Smooth muscle cell (in vitro differentiated cells): ENCODE measurements at regions not wholly inside any gene's neighbourhood (a gene's known extent, or its start where the extent isn't known, plus 50 kb on each side); places are given as distances from the start of the nearest gene placed in this dataset.

Source experiments
- DNase-seq: peaks from one replicate; lab custom pipeline; 2025; ENCODE audit not compliant: unreplicated experiment; lab: John Stamatoyannopoulos, UW
- H2AFZ ChIP-seq: fragments of 200-600 bp; sonication (generic); 2 replicates; pipeline ENCODE4 v1.6.0; 2016; ENCODE audit warnings: antibody characterized with exemption, low read depth, mild to moderate bottlenecking
- H3F3A ChIP-seq: fragments of 200-600 bp; sonication (generic); 2 replicates; pipeline ENCODE4 v1.6.0; 2017; ENCODE audit warnings: antibody characterized with exemption, low read depth
- H3K27ac ChIP-seq: fragments of 200-600 bp; sonication (generic); 2 replicates; pipeline ENCODE4 v1.5.1; 2016; ENCODE audit warnings: low read depth, mild to moderate bottlenecking
- H3K27me3 ChIP-seq: fragments of 200-600 bp; sonication (generic); 2 replicates; pipeline ENCODE4 v1.6.1; 2016; ENCODE audit warnings: low read depth, mild to moderate bottlenecking
- H3K36me3 ChIP-seq: fragments of 200-600 bp; sonication (generic); 2 replicates; pipeline ENCODE4 v1.5.1; 2016; ENCODE audit warnings: low read depth
- H3K4me1 ChIP-seq: fragments of 200-600 bp; sonication (generic); 2 replicates; pipeline ENCODE4 v1.5.1; 2016; ENCODE audit warnings: low read depth
- H3K4me2 ChIP-seq: fragments of 200-600 bp; sonication (generic); 2 replicates; pipeline ENCODE4 v1.6.0; 2016; ENCODE audit warnings: mild to moderate bottlenecking
- H3K4me3 ChIP-seq: fragments of 200-600 bp; sonication (generic); 2 replicates; pipeline ENCODE4 v1.5.1; 2016; ENCODE audit warnings: mild to moderate bottlenecking
- H3K79me2 ChIP-seq: fragments of 200-600 bp; sonication (generic); 2 replicates; pipeline ENCODE4 v1.6.0; 2016; ENCODE audit warnings: low read depth, mild to moderate bottlenecking
- H3K9ac ChIP-seq: fragments of 200-600 bp; sonication (generic); 2 replicates; pipeline ENCODE4 v1.6.0; 2016; ENCODE audit warnings: low read depth
- H3K9me3 ChIP-seq: fragments of 200-600 bp; sonication (generic); replicated peaks from 2 replicates; pipeline ENCODE4 v1.5.1; 2016; ENCODE audit warnings: low read depth
- H4K20me1 ChIP-seq: fragments of 200-600 bp; sonication (generic); 2 replicates; pipeline ENCODE4 v1.6.0; 2016; ENCODE audit warnings: low read depth
- WGBS: methylation state at CpG from one replicate; pipeline ENCODE4 v1.1.7; 2016; ENCODE audit warnings: low lambda C conversion rate; 5-methylcytosine and 5-hydroxymethylcytosine counted together
- TF ChIP-seq, protein P1 (sequence below): fragments of 200-600 bp; sonication (generic); IDR thresholded peaks from 2 replicates; pipeline ENCODE4 v1.5.1; 2017; ENCODE audit warnings: borderline replicate concordance, mild to moderate bottlenecking, antibody characterized with exemption; ENCODE audit not compliant: insufficient read depth, poor library complexity, severe bottlenecking

GRCh38 chr20:60446267-60447111 lies 488.3 kb downstream of the CDH26 start:
- Histone ChIP-seq H3K9ac (no peak overlapping the region), H3K4me3 (no peak overlapping the region), H2AFZ (no peak overlapping the region), H3K27ac (no peak overlapping the region), H3K4me1 (no peaks in the 10 kb centered on the region), H4K20me1 (no peaks in the 10 kb centered on the region), H3K79me2 (no peaks in the 10 kb centered on the region), H3F3A (no peaks in the 10 kb centered on the region), H3K36me3 (no peaks in the 10 kb centered on the region), H3K27me3 (no peaks in the 10 kb centered on the region), H3K4me2 (no peak overlapping the region), H3K9me3 (no peaks in the 10 kb centered on the region)
- no peak for DNase-seq
- TF ChIP-seq, protein P1, sequence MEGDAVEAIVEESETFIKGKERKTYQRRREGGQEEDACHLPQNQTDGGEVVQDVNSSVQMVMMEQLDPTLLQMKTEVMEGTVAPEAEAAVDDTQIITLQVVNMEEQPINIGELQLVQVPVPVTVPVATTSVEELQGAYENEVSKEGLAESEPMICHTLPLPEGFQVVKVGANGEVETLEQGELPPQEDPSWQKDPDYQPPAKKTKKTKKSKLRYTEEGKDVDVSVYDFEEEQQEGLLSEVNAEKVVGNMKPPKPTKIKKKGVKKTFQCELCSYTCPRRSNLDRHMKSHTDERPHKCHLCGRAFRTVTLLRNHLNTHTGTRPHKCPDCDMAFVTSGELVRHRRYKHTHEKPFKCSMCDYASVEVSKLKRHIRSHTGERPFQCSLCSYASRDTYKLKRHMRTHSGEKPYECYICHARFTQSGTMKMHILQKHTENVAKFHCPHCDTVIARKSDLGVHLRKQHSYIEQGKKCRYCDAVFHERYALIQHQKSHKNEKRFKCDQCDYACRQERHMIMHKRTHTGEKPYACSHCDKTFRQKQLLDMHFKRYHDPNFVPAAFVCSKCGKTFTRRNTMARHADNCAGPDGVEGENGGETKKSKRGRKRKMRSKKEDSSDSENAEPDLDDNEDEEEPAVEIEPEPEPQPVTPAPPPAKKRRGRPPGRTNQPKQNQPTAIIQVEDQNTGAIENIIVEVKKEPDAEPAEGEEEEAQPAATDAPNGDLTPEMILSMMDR, result no peak
- 84% methylated on average over 9 of the region's 9 CpGs for WGBS

DNA sequence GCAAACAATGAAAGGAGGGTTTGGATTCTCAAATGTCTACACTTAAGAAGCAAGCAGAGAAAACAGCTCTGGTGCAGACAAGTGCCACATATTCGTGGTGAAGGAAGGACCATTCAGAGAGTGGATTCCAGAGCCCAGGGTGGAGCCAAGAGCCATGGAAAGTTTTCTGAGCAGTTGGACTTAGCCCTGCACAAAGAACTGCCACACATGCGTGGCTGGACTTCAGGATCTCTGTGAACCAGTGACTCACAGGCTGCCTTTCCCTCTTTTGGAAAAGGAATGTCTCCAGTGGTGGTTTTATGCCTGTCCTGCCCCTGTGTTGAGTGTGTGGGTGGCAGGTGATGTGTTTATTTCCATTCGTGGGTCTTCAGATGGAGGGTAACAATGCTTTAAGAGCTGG lies 489.5 kb downstream of the CDH26 start:
- 12% methylated on average over 3 of the region's 3 CpGs for WGBS
- H3F3A ChIP-seq, result no peaks in the 10 kb centered on the region
- no peaks in the 10 kb centered on the region for H4K20me1 ChIP-seq
- H3K4me1 ChIP-seq, result no peaks in the 10 kb centered on the region
- H3K79me2 ChIP-seq, result no peaks in the 10 kb centered on the region
- H3K27me3 ChIP-seq, result no peaks in the 10 kb centered on the region
- H2AFZ ChIP-seq, result no peak overlapping the region
- H3K4me3 ChIP-seq, result no peak overlapping the region
- H3K9me3 ChIP-seq, result no peaks in the 10 kb centered on the region
- TF ChIP-seq, protein P1, result no peak
- no peak overlapping the region for H3K4me2 ChIP-seq
- no peak overlapping the region for H3K9ac ChIP-seq
- no peak for DNase-seq
- H3K36me3 ChIP-seq, result no peaks in the 10 kb centered on the region
- H3K27ac ChIP-seq, result no peak overlapping the region

- no peaks in the 10 kb centered on the region for H4K20me1 ChIP-seq
- H3K9ac ChIP-seq, result no peak overlapping the region
- no peaks in the 10 kb centered on the region for H3K9me3 ChIP-seq
- H3K4me2 ChIP-seq, result no peak overlapping the region
- H3K27ac ChIP-seq, result no peak overlapping the region
- no peak overlapping the region for H2AFZ ChIP-seq
- no peaks in the 10 kb centered on the region for H3K79me2 ChIP-seq
- no peaks in the 10 kb centered on the region for H3K36me3 ChIP-seq
- WGBS, result 85% methylated on average over 11 of the region's 11 CpGs
- TF ChIP-seq, protein P1, result no peak
- H3F3A ChIP-seq, result no peaks in the 10 kb centered on the region
- H3K4me1 ChIP-seq, result no peaks in the 10 kb centered on the region
- peaks cover 4% of the 10 kb centered on the region for H3K27me3 ChIP-seq
- H3K4me3 ChIP-seq, result no peak overlapping the region
- DNase-seq, result no peak
Observed at GRCh38 chr20:60453388-60454246, 495.4 kb downstream of the CDH26 start.
